H9 (cell line): ENCODE measurements at regions not wholly inside any gene's neighbourhood (a gene's known extent, or its start where the extent isn't known, plus 50 kb on each side); places are given as distances from the start of the nearest gene placed in this dataset.

ENCODE experiments used
- DNase-seq: peaks from one replicate; pipeline ENCODE4 v3.0.0-alpha.2; 2017
- H2AFZ ChIP-seq: one replicate; pipeline ENCODE4 v1.6.1; 2013; ENCODE audit warnings: mild to moderate bottlenecking, low read length, control low read depth, moderate library complexity
- H2AK5ac ChIP-seq: 2 replicates; pipeline ENCODE4 v1.6.1; 2013; ENCODE audit warnings: low read length, control low read depth, mixed read lengths; ENCODE audit not compliant: insufficient read length
- H2BK120ac ChIP-seq: one replicate; pipeline ENCODE4 v1.6.1; 2013; ENCODE audit warnings: low read depth, mild to moderate bottlenecking, low read length, control low read depth, inconsistent platforms; ENCODE audit not compliant: poor library complexity, severe bottlenecking
- H2BK12ac ChIP-seq: 2 replicates; pipeline ENCODE4 v1.6.1; 2013; ENCODE audit warnings: low read length, control low read depth, mixed read lengths, low read depth; ENCODE audit not compliant: insufficient read length
- H2BK15ac ChIP-seq: 2 replicates; pipeline ENCODE4 v1.6.1; 2013; ENCODE audit warnings: low read depth, low read length, control low read depth
- H2BK20ac ChIP-seq: one replicate; pipeline ENCODE4 v1.6.1; 2013; ENCODE audit warnings: low read depth, mild to moderate bottlenecking, low read length, control low read depth, inconsistent platforms; ENCODE audit not compliant: poor library complexity, severe bottlenecking
- H2BK5ac ChIP-seq: 2 replicates; pipeline ENCODE4 v1.6.1; 2013; ENCODE audit warnings: low read length, control low read depth, mixed read lengths; ENCODE audit not compliant: insufficient read length
- H3K14ac ChIP-seq: 2 replicates; pipeline ENCODE4 v1.6.1; 2013; ENCODE audit warnings: low read length, control low read depth; ENCODE audit not compliant: insufficient read depth
- H3K18ac ChIP-seq: 2 replicates; pipeline ENCODE4 v1.6.1; 2013; ENCODE audit warnings: low read depth, mild to moderate bottlenecking, mixed read lengths, low read length, control low read depth; ENCODE audit not compliant: insufficient read length
- H3K23ac ChIP-seq: 2 replicates; pipeline ENCODE4 v1.6.1; 2013; ENCODE audit warnings: low read length, control low read depth, mixed read lengths, low read depth; ENCODE audit not compliant: insufficient read length
- H3K23me2 ChIP-seq: 2 replicates; pipeline ENCODE4 v1.6.1; 2013; ENCODE audit warnings: low read depth, mild to moderate bottlenecking, mixed read lengths, low read length, control low read depth; ENCODE audit not compliant: insufficient read length, poor library complexity, severe bottlenecking
- H3K27ac ChIP-seq: 2 replicates; pipeline ENCODE4 v1.5.1; 2013; ENCODE audit warnings: low read length, control low read depth, mixed read lengths, low read depth; ENCODE audit not compliant: insufficient read length
- H3K27me3 ChIP-seq: 2 replicates; pipeline ENCODE4 v1.6.1; 2013; ENCODE audit warnings: low read length, control low read depth, inconsistent platforms; ENCODE audit not compliant: insufficient read depth
- H3K4ac ChIP-seq: 2 replicates; pipeline ENCODE4 v1.6.1; 2013; ENCODE audit warnings: low read depth, mild to moderate bottlenecking, control low read depth, inconsistent platforms, low read length, moderate library complexity
- H3K4me1 ChIP-seq: 2 replicates; pipeline ENCODE4 v1.6.1; 2013; ENCODE audit warnings: low read length, control low read depth, inconsistent platforms; ENCODE audit not compliant: insufficient read depth
- H3K4me2 ChIP-seq: 2 replicates; pipeline ENCODE4 v1.6.1; 2013; ENCODE audit warnings: low read length, control low read depth, mixed read lengths; ENCODE audit not compliant: insufficient read length, insufficient read depth
- H3K56ac ChIP-seq: 2 replicates; pipeline ENCODE4 v1.6.1; 2013; ENCODE audit warnings: low read depth, mild to moderate bottlenecking, mixed read lengths, low read length, control low read depth; ENCODE audit not compliant: insufficient read length
- H3K79me1 ChIP-seq: 2 replicates; pipeline ENCODE4 v1.6.1; 2013; ENCODE audit warnings: low read depth, mild to moderate bottlenecking, moderate library complexity, low read length, control low read depth, inconsistent platforms; ENCODE audit not compliant: insufficient read depth, poor library complexity, severe bottlenecking
- H3K79me2 ChIP-seq: 2 replicates; pipeline ENCODE4 v1.6.1; 2013; ENCODE audit warnings: low read length, control low read depth, inconsistent platforms; ENCODE audit not compliant: insufficient read depth
- H3K9ac ChIP-seq: 2 replicates; pipeline ENCODE4 v1.6.1; 2013; ENCODE audit warnings: low read length, control low read depth, mixed read lengths; ENCODE audit not compliant: insufficient read length; ENCODE audit errors: extremely low read depth
- H3K9me3 ChIP-seq: one replicate; pipeline ENCODE4 v1.6.1; 2013; ENCODE audit warnings: low read depth, low read length, inconsistent platforms; ENCODE audit not compliant: control insufficient read depth
- H3T11ph ChIP-seq: one replicate; pipeline ENCODE4 v1.6.1; 2013; ENCODE audit warnings: mild to moderate bottlenecking, low read length, control low read depth, inconsistent platforms
- H4K20me1 ChIP-seq: one replicate; pipeline ENCODE4 v1.6.1; 2013; ENCODE audit not compliant: control insufficient read depth, insufficient read length, insufficient read depth
- H4K5ac ChIP-seq: 2 replicates; pipeline ENCODE4 v1.6.1; 2013; ENCODE audit warnings: low read depth, mild to moderate bottlenecking, mixed read lengths, low read length, control low read depth; ENCODE audit not compliant: insufficient read length
- H4K8ac ChIP-seq: replicated peaks from 2 replicates; pipeline ENCODE4 v1.6.1; 2013; ENCODE audit warnings: low read length, control low read depth, mixed read lengths, low read depth; ENCODE audit not compliant: insufficient read length
- H4K91ac ChIP-seq: 2 replicates; pipeline ENCODE4 v1.6.1; 2013; ENCODE audit warnings: low read depth, mild to moderate bottlenecking, moderate library complexity, mixed read lengths, low read length, control low read depth; ENCODE audit not compliant: insufficient read length
- H3K27ac Mint-ChIP-seq, 3 experiments: 2 replicates in 2 of 3; 3 replicates in 1 of 3; pipeline ENCODE4 v1.8.0; 2020 to 2021; ENCODE audit warnings: mixed read lengths in 3 of 3, mild to moderate bottlenecking in 1 of 3, moderate library complexity in 1 of 3
- H3K27me3 Mint-ChIP-seq: 2 replicates; pipeline ENCODE4 v1.8.0; 2021; ENCODE audit warnings: low read depth, mild to moderate bottlenecking, moderate library complexity, mixed read lengths
- H3K36me3 Mint-ChIP-seq, 3 experiments: 2 replicates in 2 of 3; 3 replicates in 1 of 3; pipeline ENCODE4 v1.8.0; 2020 to 2021; ENCODE audit warnings: low read depth in 3 of 3, mixed read lengths in 3 of 3; ENCODE audit not compliant: insufficient read depth in 1 of 3
- H3K4me1 Mint-ChIP-seq, 2 experiments: 2 replicates each; pipeline ENCODE4 v1.8.0; 2020; ENCODE audit warnings: mixed read lengths in 2 of 2
- H3K4me3 Mint-ChIP-seq, 2 experiments: 2 replicates in 1 of 2; 3 replicates in 1 of 2; pipeline ENCODE4 v1.8.0; 2020 to 2021; ENCODE audit warnings: mild to moderate bottlenecking in 2 of 2, mixed read lengths in 2 of 2, moderate library complexity in 1 of 2
- H3K9me3 Mint-ChIP-seq, 2 experiments: 2 replicates in 1 of 2; 3 replicates in 1 of 2; pipeline ENCODE4 v1.8.0; 2020; ENCODE audit warnings: mild to moderate bottlenecking in 2 of 2, mixed read lengths in 2 of 2, moderate library complexity in 1 of 2
- CTCF ChIP-seq: fragments of 200-600 bp; sonication (generic); conservative IDR thresholded peaks from 3 replicates; pipeline ENCODE4 v1.8.0; 2021; ENCODE audit warnings: antibody characterized with exemption, mild to moderate bottlenecking
- WGBS: extraction: QIAGEN DNeasy Blood & Tissue Kit; methylation state at CpG from one replicate; pipeline ENCODE4 v1.1.7; 2013; ENCODE audit warnings: missing lambda C conversion rate, low lambda C conversion rate, mixed read lengths; ENCODE audit not compliant: insufficient read length; ENCODE audit errors: extremely low coverage; 5-methylcytosine and 5-hydroxymethylcytosine counted together

- H3K23ac ChIP-seq: no peak overlapping the region
- no peak for DNase-seq
- no peak overlapping the region for H3K56ac ChIP-seq
- H3K27ac ChIP-seq: no peak overlapping the region
- H4K20me1 ChIP-seq: no peaks in the 10 kb centered on the region
- H2BK15ac ChIP-seq: no peak overlapping the region
- H2BK20ac ChIP-seq: no peak overlapping the region
- no peak overlapping the region for H2BK120ac ChIP-seq
- no peak overlapping the region for H2BK5ac ChIP-seq
- peaks cover 1% of the 10 kb centered on the region for H3K9me3 ChIP-seq
- H3K79me2 ChIP-seq: no peaks in the 10 kb centered on the region
- no peaks in the 10 kb centered on the region for H3K79me1 ChIP-seq
- H4K91ac ChIP-seq: no peak overlapping the region
- H3K18ac ChIP-seq: no peak overlapping the region
- no peak overlapping the region for H2BK12ac ChIP-seq
- H2AK5ac ChIP-seq: no peak overlapping the region
- H3K14ac ChIP-seq: no peak overlapping the region; the same call in 1 of the 2 replicates
- H3K27ac Mint-ChIP-seq: no peak overlapping the region
- TF ChIP-seq CTCF: no peak
- H3K9me3 Mint-ChIP-seq: peaks cover 38 to 69% of the 10 kb centered on the region in 2 experiments
- peaks cover 0 to 5% (median 2%) of the 10 kb centered on the region in 3 experiments; a peak in 3 of 7 replicates for H3K36me3 Mint-ChIP-seq
- no peak overlapping the region for H4K5ac ChIP-seq
- H3K4me2 ChIP-seq: no peak overlapping the region
- no peak overlapping the region for H3K4me3 Mint-ChIP-seq
- H3T11ph ChIP-seq: no peak overlapping the region
- H3K4me1 ChIP-seq: no peaks in the 10 kb centered on the region
- no peaks in the 10 kb centered on the region for H3K23me2 ChIP-seq
- H2AFZ ChIP-seq: no peak overlapping the region
- no peak overlapping the region for H4K8ac ChIP-seq
- no peaks in the 10 kb centered on the region for H3K27me3 ChIP-seq
- no CpG with 5 or more reads among the region's 10 CpGs for WGBS
- no peak overlapping the region for H3K4ac ChIP-seq
- H3K9ac ChIP-seq: no peak overlapping the region
- H3K4me1 Mint-ChIP-seq: no peaks in the 10 kb centered on the region
- H3K27me3 Mint-ChIP-seq: no peaks in the 10 kb centered on the region; the same call in 1 of the 2 replicates
Measured at GRCh38 chr17:83196366-83196765, 117.0 kb downstream of the METRNL start.
